ENCODE measurements at regions not wholly inside any gene's neighbourhood (a gene's known extent, or its start where the extent isn't known, plus 50 kb on each side); places are given as distances from the start of the nearest gene placed in this dataset.
"Not testable (repeated sequence)": the region's sequence is repeated elsewhere in the genome, so short reads cannot be mapped to it uniquely, and the experiment has no call there.

DNA sequence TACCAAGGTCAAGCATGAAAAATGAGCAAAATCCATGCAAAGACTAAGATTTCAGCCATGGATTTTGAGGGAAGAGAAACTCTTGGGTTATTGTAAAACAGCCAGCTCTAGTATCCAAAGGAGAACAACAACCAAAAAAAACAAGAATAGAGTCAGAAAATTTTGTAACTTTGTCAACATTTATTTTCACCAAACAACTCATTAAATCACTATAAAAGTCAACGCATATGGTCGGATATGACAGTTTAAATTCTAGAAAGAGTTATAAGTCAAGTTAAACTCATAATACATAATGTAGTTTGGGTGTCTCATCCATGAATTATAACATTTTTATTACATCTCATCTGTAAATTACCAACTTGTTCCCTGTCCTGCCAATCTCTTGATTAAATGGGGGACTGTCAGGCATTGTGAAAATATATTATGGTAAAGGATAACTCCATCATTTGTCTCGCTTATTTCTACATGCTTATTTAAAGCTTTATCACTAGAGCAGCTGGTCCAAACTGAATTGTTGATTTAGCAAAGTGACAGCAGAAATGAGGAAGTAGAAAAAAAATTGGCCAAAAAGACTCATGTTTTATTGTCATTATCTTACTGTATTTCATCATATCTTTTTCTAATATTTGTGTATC, 224.8 kb upstream of the NOCT start:
- no peak for DNase-seq

DNA sequence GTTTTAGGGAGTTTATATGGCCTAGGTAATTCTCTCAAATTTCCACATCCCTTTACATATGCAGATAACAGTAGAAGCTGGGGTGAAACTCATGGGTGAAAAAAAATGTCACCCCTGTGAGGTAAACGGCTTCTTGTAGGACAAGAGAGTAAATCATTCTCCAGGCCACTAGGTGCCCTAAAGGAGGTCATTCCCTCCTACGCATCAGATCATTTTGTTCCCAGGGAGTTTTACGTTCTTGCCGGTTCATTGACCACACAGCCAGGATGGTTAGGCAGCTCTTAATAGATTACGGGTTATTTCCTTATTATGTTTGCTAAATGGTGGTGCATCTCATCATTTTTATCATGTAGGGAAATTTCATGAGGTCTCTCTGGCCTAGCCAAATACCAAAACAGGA, 225.8 kb upstream of the NOCT start:
- no peak for DNase-seq

DNA sequence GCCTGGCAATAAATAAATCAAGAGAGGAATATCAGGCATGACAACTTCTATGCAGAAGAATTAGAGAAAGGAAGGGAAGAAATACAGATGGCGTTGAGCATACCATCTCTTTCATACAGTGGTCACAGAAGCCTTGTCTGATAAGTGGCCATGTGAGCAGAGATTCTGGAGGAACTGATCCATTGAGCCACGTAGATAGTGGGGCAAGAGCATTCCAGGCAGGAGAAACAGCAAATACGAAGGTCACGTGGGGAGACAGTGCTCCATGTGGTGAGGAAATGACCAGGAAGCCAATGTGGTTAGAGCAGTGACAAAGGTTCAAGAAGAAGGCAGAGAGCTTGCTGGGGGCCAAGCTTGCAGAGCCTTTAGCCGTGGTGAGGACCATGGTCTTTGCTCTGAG, 226.7 kb upstream of the NOCT start:
- no peak for DNase-seq

DNA sequence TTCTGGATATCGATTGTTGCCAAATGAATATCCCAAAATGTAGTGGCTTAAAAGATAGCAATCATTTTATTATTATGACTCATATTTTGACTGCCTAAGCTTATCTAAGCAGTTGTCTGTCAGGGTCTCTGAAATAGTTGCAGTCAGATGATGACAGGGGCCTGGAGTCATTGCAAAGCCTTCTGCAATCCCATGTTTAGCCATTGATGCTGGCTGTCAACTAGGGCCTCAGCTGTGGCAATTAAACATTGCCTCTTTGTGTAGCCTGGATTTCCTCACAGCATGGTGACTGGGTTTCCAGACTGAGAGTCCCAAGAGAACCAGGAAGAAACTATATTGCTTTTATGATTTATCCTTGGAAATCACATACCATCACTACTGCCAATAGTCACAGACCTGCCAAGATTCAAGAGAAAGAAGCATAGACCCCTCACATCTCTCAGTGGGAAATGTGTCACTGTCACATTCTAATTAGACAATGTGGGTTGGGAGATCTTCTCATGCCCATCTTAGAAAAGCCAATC, 227.3 kb upstream of the NOCT start:
- no peak for DNase-seq

- DNase-seq: not testable (repeated sequence)
Observed at GRCh38 chr4:138779761-138780160, 235.8 kb upstream of the NOCT start.

DNA sequence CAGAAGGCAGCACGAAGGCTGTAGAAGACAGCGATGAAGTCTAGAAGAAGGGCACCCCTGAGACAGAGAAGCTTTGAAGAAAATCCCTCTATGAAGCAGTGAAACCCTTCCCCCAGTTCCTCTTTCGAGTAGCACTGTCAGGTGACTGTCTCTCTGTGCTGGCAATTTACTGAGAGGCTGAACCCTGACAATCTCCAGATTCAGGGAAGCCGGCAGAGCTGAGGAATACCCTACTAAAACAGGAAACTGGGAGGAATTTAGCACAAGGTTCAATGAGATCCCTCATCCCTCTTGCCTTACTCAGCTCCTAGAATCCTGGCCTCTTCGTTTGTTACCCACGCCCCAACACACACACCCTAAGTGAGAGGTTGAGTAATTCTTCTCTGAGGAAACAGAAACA, 239.7 kb upstream of the NOCT start:
- no peak for DNase-seq

- no peak for DNase-seq
Observed at GRCh38 chr4:138775489-138775888, 240.1 kb upstream of the NOCT start.

- no peak for DNase-seq
Observed at GRCh38 chr4:138774940-138775339, 240.6 kb upstream of the NOCT start.

- DNase-seq: not testable (repeated sequence)
Observed at GRCh38 chr4:138774125-138774524, 241.5 kb upstream of the NOCT start.

- DNase-seq: no peak
Observed at GRCh38 chr4:138773321-138773720, 242.3 kb upstream of the NOCT start.

DNA sequence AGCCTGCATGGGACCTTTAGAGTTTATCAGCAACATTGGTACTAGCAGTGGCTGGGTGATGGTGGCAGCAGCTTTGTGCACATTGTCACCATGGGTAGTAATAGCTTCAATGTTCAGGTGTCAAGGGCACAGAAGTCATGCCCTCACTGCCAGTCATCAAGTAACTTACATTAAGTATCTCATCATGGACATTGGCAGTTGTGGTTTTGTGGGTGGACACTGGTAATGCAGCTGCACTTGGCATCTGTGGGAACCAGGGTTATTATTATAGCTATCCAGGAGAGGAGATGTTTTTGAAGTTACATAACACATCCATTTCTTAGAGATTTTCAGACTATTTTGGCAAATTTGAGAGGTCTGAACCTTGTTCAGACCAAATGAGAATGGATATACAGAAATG, 243.2 kb upstream of the NOCT start:
- DNase-seq: no peak

DNA sequence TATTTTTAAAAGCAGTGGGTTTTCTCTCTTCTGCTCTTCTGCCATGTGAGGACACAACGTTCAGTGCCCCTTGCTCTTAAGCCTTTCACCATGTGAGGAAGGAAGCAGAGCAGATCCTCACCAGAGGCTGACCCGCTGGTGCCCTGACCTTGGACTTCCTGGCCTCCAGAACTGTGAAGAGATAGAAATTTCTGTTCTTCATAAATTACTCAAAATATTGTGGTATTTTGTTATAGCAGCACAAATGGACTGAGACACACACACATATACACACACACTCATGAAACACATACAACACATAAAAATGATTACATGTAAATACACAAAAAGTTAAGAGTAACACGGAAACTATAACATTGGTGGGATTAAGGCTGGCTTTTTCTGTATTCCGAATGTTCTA, 244.8 kb upstream of the NOCT start:
- DNase-seq: no peak

- no peak for DNase-seq
Observed at GRCh38 chr4:138766332-138766731, 249.2 kb upstream of the NOCT start.

DNA sequence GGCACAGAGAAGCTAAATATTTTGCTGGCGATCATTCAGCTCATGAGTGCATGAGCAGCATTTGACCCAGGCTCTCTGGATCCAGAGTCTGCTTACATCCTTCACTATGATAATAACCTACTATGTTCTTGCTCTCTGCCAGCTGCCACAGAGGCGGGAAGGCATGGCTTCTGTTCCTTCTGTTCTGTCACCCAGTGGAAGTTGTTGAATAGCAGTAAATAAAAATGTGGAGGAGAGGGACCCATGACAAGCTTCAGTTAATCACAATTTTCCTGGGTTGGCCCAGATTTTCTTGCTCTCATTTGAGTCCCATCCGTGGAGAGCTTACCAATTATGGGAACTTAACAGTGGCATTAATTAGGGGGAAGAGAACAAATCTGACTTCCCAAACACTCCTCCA, 250.1 kb upstream of the NOCT start:
- no peak for DNase-seq

DNA sequence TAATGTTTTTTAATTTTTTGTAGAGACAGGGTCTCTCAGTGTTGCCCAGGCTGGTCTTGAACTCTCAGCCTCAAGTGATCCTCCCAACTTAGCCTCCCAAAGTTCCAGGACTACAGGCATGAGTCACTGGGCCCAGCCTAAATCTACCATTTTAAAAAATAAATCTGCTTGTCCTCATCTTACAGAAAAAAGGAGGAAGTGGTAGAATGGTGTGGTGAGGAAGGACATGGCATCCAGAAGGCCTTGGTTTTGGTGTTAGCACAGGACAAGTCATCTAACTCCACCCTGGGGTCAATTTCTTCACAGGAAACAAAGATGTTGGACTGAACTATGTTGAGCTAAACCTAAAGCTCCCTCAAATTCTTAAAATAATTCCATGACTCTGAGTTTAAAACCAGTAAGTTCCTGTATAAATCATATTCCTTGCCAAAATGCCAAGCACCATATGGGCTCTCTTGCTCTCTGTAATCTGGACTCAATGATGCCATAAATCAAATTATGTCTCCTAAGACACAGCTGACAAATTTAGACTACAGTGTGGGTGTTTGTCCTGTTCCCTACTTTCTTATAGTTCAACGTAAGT, 253.9 kb upstream of the NOCT start:
- peak in 1 of 2 experiments; percentile 19 for DNase-seq

GRCh38 chr4:138759554-138759902, 256.1 kb upstream of the NOCT start:
- no peak for DNase-seq

GRCh38 chr4:138758876-138759553, 256.6 kb upstream of the NOCT start:
- DNase-seq: no peak

DNA sequence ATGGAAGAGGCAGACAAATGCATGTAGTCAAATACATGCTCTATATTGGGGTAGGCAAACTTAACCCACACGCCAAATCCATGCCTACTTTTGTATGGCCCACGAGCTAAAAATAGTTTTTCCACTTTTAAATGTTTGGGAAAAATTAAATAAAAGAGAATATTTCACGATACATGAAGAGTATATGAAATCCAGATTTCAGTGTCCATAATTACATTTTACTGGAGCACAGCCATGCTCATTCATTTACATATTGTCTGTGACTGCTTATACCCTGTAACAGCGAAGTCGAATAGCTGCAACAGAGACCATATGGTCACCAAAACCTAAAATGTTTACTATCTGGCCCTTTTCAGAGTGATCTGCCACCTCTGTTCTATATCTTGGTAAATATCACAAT, 257.4 kb upstream of the NOCT start:
- DNase-seq: no peak

- no peak for DNase-seq
Observed at GRCh38 chr4:138757432-138757831, 258.1 kb upstream of the NOCT start.

- no peak for DNase-seq
Observed at GRCh38 chr4:138756519-138756918, 259.1 kb upstream of the NOCT start.

DNA sequence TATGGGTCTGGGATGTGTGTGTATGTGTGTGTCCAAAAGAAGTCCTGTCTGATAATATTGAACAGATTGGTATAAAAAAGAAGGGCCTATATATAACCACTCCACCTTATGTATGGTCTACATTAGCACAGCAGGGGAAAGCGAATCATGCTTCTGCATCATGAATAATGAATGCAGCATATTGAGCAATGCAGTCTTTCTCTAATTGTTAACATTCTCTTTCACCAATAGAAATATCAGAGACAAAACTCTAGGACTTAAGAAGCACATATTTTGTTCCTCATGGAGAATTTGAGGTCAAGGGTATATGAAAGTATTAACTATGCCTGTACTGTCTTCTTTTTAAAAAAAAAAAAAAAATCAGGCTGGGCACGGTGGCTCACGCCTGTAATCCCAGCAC, 264.3 kb upstream of the NOCT start:
- DNase-seq: no peak

GRCh38 chr4:138749303-138749702, 266.3 kb upstream of the NOCT start:
- no peak for DNase-seq

- DNase-seq: no peak
Observed at GRCh38 chr4:138741766-138742377, 273.7 kb upstream of the NOCT start.
